ENCODE measurements at regions not wholly inside any gene's neighbourhood (a gene's known extent, or its start where the extent isn't known, plus 50 kb on each side); places are given as distances from the start of the nearest gene placed in this dataset.

DNA sequence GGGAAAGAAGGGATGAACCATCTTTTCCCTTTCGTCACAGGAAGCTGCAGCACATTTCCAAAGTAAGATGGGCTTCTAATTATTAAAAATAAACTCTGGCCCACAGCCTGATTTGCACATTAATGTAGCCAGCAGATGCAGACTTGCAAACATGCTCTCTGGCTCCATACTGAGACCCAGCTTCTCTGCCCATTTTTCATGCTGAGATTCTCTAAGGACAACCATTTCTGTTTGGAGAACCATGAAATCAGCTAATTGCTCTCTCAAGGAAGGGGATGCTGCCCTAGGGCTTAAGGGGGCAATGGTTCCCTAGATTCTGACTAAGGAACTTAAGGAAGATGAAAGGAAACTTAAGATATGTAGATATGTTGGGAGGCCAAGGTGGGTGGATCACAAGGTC, 63.0 kb upstream of the CES5A start:
- DNase-seq: no peak

DNA sequence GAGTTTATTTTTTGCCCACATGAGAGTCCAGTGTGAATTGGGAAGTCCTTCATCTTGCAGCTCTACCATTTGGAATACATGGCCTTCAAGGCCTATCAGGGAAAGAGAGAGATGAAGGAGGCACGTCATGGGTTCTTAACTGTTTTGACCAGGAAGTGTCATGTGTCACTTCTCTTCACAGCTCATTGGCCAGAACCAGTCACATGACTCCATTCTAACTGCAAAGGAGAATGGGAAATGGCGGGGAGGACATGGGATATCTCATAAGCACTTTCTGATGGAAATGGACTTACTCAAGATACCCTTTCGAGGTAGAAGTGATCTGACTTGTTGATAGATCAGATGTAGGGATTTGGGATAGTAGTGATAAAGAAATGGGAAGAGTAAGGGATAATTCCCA, 57.9 kb upstream of the CES5A start:
- DNase-seq: no peak

DNA sequence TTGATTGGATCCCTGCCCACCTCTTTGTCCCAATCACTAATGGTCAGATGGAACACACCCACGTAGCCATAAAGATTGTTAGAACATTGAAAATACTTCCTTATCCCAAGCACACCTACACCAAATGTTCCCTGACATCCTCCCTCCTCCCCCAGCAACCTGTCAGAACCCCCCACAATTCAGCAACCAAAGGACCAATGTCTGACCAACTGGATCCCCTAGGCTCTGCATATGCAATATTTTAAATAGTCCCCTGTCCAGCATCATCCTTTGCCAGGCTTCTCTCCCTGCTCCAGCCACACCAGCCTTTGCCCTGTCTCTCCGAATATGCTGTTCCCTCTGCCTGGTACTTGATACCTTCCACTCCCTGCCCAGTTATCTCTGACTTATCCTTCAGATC, 54.9 kb upstream of the CES5A start:
- DNase-seq: no peak

DNA sequence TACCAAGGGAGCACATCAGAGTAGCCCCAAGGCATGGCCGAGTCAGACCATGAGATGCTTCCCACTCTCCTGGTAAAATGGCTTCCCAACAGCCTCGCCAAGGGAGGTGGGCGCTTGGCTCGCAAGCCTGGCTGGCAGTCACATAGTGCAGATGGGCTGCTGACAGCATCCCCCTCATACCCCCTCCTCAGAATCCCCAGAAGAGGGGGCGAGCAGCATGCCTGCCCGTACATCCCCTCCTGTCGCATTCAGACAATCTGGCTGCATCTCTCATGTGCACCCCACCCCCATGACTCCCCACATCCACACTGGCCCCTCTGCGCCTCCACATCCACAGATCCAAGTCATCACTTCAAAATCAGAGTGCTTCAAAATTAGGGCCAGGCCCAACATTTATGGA, 54.0 kb upstream of the CES5A start:
- no peak for DNase-seq

DNA sequence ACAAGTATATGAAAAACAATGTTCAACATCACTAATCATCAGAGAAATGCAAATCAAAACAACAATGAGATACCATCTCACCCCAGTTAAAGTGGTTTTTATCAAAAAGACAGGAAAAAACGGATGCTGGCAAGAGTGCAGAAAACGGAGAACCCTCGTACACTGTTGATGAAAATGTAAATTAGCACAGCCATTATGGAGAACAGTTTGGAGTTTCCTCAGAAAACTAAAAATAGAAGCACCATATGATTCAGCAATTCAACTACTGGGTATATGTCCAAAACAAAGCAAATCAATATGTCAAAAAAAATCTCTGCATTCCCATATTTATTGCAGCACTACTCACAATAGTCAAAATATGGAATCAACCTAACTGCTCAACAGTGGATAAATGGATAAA, 50.1 kb upstream of the CES5A start:
- DNase-seq: no peak
